Globus pallidus (tissue), 1 donor: ENCODE measurements at regions not wholly inside any gene's neighbourhood (a gene's known extent, or its start where the extent isn't known, plus 50 kb on each side); places are given as distances from the start of the nearest gene placed in this dataset.

Source experiments
- DNase-seq: peaks from one replicate; pipeline ENCODE4 v3.0.0-alpha.2; 2015; ENCODE audit warnings: low spot score

DNA sequence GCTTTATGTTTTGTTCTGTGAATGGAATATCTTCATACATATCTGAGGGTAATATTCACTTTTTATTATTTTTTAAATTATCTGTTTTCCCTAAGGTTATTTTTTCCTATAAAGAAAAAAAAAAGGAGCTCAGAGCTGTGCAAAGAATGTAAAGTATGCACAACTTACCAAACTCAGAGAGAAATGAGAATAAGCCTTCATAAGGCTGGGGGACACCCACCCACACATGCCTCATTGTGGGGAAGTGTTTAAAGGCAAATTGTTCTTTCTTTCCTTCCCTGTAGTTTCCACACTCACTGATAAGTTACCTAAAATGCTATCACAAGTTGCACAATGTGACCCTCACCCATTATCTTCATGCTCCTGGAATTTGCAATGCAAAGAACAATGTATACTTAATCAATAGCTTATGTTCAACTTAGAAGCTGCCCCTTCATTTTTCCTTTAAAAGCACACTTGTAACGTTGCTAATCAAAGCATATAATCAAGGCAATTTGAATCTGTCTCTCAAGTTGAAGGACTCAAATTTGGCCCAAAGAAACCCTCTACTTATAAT lies 108.1 kb downstream of the GNAT3 start:
- DNase-seq, result no peak

GRCh38 chr7:80401708-80402107 lies 110.2 kb downstream of the GNAT3 start:
- no peak for DNase-seq

GRCh38 chr7:80393786-80394185 lies 118.1 kb downstream of the GNAT3 start:
- peak; percentile 8 for DNase-seq

GRCh38 chr7:80392229-80393169 lies 119.4 kb downstream of the GNAT3 start:
- DNase-seq, result peak; percentile 61

- DNase-seq, result no peak
Observed at GRCh38 chr7:80387634-80388193, 124.2 kb downstream of the GNAT3 start.

DNA sequence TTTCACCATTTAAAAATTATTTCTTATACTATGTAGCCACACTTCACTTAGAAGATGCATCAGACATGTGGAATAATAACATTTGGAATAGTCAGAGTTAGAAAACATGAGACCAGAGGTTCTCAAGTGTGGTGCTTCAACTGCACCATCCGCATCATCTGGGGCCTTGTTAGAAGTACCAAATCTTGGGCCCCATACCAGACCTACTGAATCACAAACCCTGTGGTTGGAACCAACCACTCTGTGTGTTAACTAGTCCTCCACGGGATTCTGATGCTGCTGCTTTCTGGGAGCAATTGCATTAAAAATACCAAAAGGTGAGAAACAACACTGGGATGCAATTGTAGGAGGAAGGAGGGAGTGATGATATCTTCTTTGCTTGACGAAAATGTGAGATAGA lies 125.2 kb downstream of the GNAT3 start:
- DNase-seq, result no peak

GRCh38 chr7:80385508-80385907 lies 126.4 kb downstream of the GNAT3 start:
- DNase-seq, result no peak

DNA sequence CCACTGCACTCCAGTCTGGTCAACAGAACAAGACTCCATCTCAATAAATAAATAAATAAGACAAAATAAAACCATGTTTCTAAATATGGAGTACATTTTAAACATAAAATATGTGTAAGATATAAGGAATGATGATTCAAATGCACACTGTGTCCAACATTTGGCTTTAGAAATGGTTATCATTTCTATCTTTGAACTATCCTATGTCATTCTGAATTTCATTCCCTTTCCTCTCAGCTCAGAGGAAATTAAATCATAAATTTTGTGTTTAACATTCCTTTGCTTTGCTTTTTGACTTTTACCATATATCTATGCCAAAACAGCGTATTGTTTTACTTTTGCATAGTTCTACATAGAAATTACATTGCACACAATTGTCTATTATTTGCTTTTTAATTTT lies 130.9 kb downstream of the GNAT3 start:
- DNase-seq, result no peak

- DNase-seq, result no peak
Observed at GRCh38 chr7:80379034-80379982, 132.6 kb downstream of the GNAT3 start.

DNA sequence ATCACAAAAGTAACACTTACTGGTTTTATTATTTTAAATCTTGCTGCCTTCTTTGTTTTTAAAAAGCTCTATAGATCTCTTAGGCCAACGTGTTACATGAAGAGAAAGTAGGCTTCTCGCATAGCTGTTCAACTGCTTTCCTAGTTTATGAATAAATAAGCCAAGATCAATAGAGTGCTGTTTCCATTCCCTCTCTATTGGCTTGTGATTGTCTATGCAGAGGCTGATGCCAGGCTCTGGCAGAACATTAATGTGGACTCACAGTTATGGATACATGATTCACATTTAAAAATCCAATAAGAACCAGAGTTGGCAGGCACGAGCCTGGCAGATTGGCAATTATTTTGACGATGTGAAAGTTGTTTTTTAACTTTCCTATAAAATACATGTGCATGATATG lies 137.5 kb downstream of the GNAT3 start:
- DNase-seq, result no peak

- DNase-seq, result no peak
Observed at GRCh38 chr7:80373429-80374032, 138.3 kb downstream of the GNAT3 start.

DNA sequence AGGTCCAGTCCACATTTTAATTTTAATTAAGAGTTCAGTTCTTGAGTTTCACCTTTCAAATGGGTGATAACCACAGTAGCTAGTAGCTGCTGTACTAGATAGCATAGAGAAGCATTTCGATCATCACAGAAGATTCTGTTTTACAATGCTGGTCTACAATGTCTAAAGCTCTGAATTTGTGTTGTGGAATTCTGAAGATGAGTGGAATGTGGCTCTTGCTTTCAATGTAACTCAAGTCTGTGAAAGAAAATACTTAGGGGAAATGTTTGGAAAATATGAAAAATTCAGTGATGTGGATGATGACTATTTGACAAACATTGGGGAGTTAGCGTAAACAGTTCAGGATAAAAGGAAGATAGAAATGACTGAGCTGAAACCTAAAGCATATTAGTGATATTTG lies 139.4 kb downstream of the GNAT3 start:
- no peak for DNase-seq

DNA sequence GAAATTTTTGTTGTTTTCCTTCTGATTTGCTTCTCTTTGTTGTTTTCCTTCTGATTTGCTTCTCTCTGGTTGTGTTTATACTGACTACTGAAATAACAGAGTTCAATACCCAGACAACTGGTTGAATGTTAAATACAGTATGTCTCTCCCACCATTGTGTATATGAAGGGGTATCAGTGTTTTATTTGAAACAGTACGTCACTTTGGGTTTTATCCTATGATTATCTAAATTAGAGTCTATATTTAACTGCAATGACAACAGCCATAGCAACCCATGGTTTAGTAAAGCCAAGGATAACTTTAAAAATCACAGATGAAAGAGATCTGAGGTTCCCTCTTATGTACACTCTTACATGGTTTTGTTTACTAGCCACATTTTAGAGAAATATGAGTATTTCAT lies 141.3 kb downstream of the GNAT3 start:
- DNase-seq, result no peak

GRCh38 chr7:80369321-80369720 lies 142.5 kb downstream of the GNAT3 start:
- DNase-seq, result no peak

- no peak for DNase-seq
Observed at GRCh38 chr7:80362677-80363076, 149.2 kb downstream of the GNAT3 start.

GRCh38 chr7:80362010-80362618 lies 149.8 kb downstream of the GNAT3 start:
- DNase-seq, result no peak

- DNase-seq, result no peak
Observed at GRCh38 chr7:80359476-80359875, 152.4 kb downstream of the GNAT3 start.

DNA sequence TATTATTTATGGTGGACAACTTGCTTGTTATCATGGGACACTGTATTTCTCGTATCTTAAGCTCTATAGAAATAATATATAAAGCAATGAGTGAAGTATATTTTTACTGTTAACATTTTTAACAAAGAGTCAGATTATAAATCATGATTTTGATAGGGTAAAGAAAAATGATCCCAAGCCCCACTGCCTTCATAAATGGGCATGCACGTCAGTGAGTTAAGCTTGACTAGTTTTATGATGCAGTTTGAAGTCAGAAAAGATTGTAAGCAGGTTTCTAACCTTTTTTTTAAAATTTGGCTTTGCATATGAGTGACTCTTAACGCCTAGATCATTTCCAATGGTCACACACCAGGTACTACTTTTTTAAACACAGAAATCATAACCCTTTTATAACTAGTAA lies 152.8 kb downstream of the GNAT3 start:
- no peak for DNase-seq

- no peak for DNase-seq
Observed at GRCh38 chr7:80357530-80357929, 154.3 kb downstream of the GNAT3 start.

- DNase-seq, result no peak
Observed at GRCh38 chr7:80350430-80350829, 161.4 kb downstream of the GNAT3 start.

GRCh38 chr7:80348223-80348622 lies 163.6 kb downstream of the GNAT3 start:
- no peak for DNase-seq
